Right lobe of liver (tissue), 4 donors: ENCODE measurements at regions not wholly inside any gene's neighbourhood (a gene's known extent, or its start where the extent isn't known, plus 50 kb on each side); places are given as distances from the start of the nearest gene placed in this dataset.

Source experiments
- POLR2A ChIP-seq: fragments of 450-650 bp; IDR thresholded peaks from one replicate; pipeline ENCODE4 v1.6.1; 2017; ENCODE audit warnings: antibody characterized with exemption, mild to moderate bottlenecking
- TF ChIP-seq, protein P1 (sequence below), 4 donors: fragments of 200-600 bp in 3 of 4; fragments of 450-650 bp in 1 of 4; IDR thresholded peaks; one replicate each; pipeline versions ENCODE4 v1.5.1 to v1.8.0; 2016 to 2022; ENCODE audit warnings: antibody characterized with exemption in 4 of 4, mild to moderate bottlenecking in 2 of 4
- donor health status: DM: no; HTN: no; CAD: no.
- donor health status: DM: no; HTN: no; CAD: no.
- donor health status: DM: no; HTN: yes; CAD: no.

GRCh38 chr20:17786221-17786718 is 86.5 kb downstream of the BANF2 start:
- TF ChIP-seq, protein P1, sequence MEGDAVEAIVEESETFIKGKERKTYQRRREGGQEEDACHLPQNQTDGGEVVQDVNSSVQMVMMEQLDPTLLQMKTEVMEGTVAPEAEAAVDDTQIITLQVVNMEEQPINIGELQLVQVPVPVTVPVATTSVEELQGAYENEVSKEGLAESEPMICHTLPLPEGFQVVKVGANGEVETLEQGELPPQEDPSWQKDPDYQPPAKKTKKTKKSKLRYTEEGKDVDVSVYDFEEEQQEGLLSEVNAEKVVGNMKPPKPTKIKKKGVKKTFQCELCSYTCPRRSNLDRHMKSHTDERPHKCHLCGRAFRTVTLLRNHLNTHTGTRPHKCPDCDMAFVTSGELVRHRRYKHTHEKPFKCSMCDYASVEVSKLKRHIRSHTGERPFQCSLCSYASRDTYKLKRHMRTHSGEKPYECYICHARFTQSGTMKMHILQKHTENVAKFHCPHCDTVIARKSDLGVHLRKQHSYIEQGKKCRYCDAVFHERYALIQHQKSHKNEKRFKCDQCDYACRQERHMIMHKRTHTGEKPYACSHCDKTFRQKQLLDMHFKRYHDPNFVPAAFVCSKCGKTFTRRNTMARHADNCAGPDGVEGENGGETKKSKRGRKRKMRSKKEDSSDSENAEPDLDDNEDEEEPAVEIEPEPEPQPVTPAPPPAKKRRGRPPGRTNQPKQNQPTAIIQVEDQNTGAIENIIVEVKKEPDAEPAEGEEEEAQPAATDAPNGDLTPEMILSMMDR (IDR thresholded peaks at IDR 0.05): no peak
- no peak for TF ChIP-seq POLR2A
